H1 (cell line): ENCODE measurements at regions not wholly inside any gene's neighbourhood (a gene's known extent, or its start where the extent isn't known, plus 50 kb on each side); places are given as distances from the start of the nearest gene placed in this dataset.

ENCODE experiments used
- CTCF ChIA-PET: fragments of 300-600 bp; sonication (Branson Sonifier 250); formaldehyde crosslinking; loops from one replicate; lab custom pipeline; 2021; ENCODE audit not compliant: partially characterized antibody; lab: Charles Lee
- POLR2A ChIA-PET: fragments of 300-600 bp; sonication (Branson Sonifier 250); formaldehyde crosslinking; loops from one replicate; lab custom pipeline; 2021; ENCODE audit warnings: inconsistent platforms; ENCODE audit not compliant: partially characterized antibody; lab: Charles Lee
- DNase-seq, 2 experiments: peaks; one replicate each; pipeline versions ENCODE4 v3.0.0 to v3.0.0-alpha.2; 2010 to 2022; ENCODE audit warnings: low spot score in 2 of 2, low read depth in 1 of 2, mixed read lengths in 1 of 2
- FAIRE-seq: peaks from 2 replicates; lab custom pipeline; 2011; peaks lifted over from hg19 to GRCh38; lab: Jason Lieb, UNC
- H2AFZ ChIP-seq: 2 replicates; pipeline ENCODE4 v1.8.1; 2012; ENCODE audit warnings: low read length, inconsistent platforms
- H2AK5ac ChIP-seq: 2 replicates; pipeline ENCODE4 v1.6.1; 2013; ENCODE audit warnings: low read depth, low read length
- H2BK120ac ChIP-seq: replicated peaks from 2 replicates; pipeline ENCODE3; 2013; ENCODE audit warnings: low read depth, low read length, inconsistent platforms
- H2BK12ac ChIP-seq: 2 replicates; pipeline ENCODE4 v1.6.1; 2013; ENCODE audit warnings: low read depth, low read length
- H2BK15ac ChIP-seq: 2 replicates; pipeline ENCODE4 v1.6.1; 2013; ENCODE audit warnings: low read length
- H2BK20ac ChIP-seq: 2 replicates; pipeline ENCODE4 v1.6.1; 2013; ENCODE audit warnings: low read length
- H2BK5ac ChIP-seq: 2 replicates; pipeline ENCODE4 v1.6.1; 2013; ENCODE audit warnings: low read depth, low read length
- H3K14ac ChIP-seq: 2 replicates; pipeline ENCODE4 v1.6.1; 2013; ENCODE audit warnings: inconsistent platforms; ENCODE audit not compliant: insufficient read length
- H3K18ac ChIP-seq: 2 replicates; pipeline ENCODE4 v1.6.1; 2013; ENCODE audit warnings: low read length; ENCODE audit errors: extremely low read depth
- H3K23ac ChIP-seq: 2 replicates; pipeline ENCODE4 v1.6.1; 2013; ENCODE audit warnings: inconsistent platforms; ENCODE audit not compliant: insufficient read length
- H3K23me2 ChIP-seq: 2 replicates; pipeline ENCODE4 v1.6.1; 2013; ENCODE audit warnings: low read depth, low read length
- H3K27ac ChIP-seq: 2 replicates; pipeline ENCODE4 v1.6.1; 2011; ENCODE audit warnings: low read depth, low read length, inconsistent platforms
- H3K27me3 ChIP-seq, 4 experiments: replicated peaks in 1 of 4; 1 replicate in 1 of 4; 2 replicates in 3 of 4; pipeline versions ENCODE4 v1.6.1 to v1.8.1; 2011 to 2013; ENCODE audit warnings: low read length in 3 of 4, mild to moderate bottlenecking in 3 of 4, inconsistent platforms in 2 of 4, mixed read lengths in 2 of 4, moderate library complexity in 1 of 4; ENCODE audit not compliant: control insufficient read depth in 3 of 4, insufficient read depth in 3 of 4; ENCODE audit errors: extremely low read depth in 1 of 4
- H3K36me3 ChIP-seq, 4 experiments: 2 replicates each; pipeline versions ENCODE4 v1.6.1 to v1.8.1; 2011 to 2013; ENCODE audit warnings: mild to moderate bottlenecking in 4 of 4, low read length in 3 of 4, moderate library complexity in 2 of 4, control low read depth in 1 of 4, inconsistent platforms in 1 of 4; ENCODE audit not compliant: insufficient read depth in 4 of 4, control insufficient read depth in 2 of 4
- H3K4ac ChIP-seq: replicated peaks from 2 replicates; pipeline ENCODE3; 2013; ENCODE audit warnings: low read length, low read depth, mixed read lengths, inconsistent platforms; ENCODE audit not compliant: insufficient read length
- H3K4me1 ChIP-seq, 4 experiments: replicated peaks in 1 of 4; 1 replicate in 1 of 4; 2 replicates in 3 of 4; pipeline versions ENCODE4 v1.6.1 to v1.8.1; 2011 to 2013; ENCODE audit warnings: low read length in 3 of 4, inconsistent platforms in 2 of 4, mixed read lengths in 1 of 4; ENCODE audit not compliant: insufficient read depth in 4 of 4, control insufficient read depth in 3 of 4
- H3K4me2 ChIP-seq, 2 experiments: 2 replicates each; pipeline versions ENCODE4 v1.6.1 to v1.8.1; 2011 to 2013; ENCODE audit warnings: low read depth in 2 of 2, low read length in 2 of 2, control low read depth in 1 of 2, inconsistent platforms in 1 of 2, mild to moderate bottlenecking in 1 of 2; ENCODE audit not compliant: insufficient read depth in 1 of 2
- H3K4me3 ChIP-seq, 4 experiments: fragments of 200-600, 300-600 bp in 1 of 4; sonication (generic), shearing (Covaris generic), sonication (Bioruptor Twin) in 1 of 4; 2 replicates each; pipeline versions ENCODE4 v1.5.1 to v1.8.1; 2011 to 2016; ENCODE audit warnings: low read length in 4 of 4, low read depth in 3 of 4, control low read depth in 2 of 4, inconsistent platforms in 2 of 4, mild to moderate bottlenecking in 2 of 4, mixed read lengths in 1 of 4, moderate library complexity in 1 of 4; ENCODE audit not compliant: insufficient read depth in 2 of 4; ENCODE audit errors: extremely low read depth in 1 of 4
- H3K56ac ChIP-seq: replicated peaks from 2 replicates; pipeline ENCODE3; 2013; ENCODE audit warnings: low read depth, mild to moderate bottlenecking, mixed read lengths, low read length, inconsistent platforms; ENCODE audit not compliant: insufficient read length
- H3K79me1 ChIP-seq: 2 replicates; pipeline ENCODE4 v1.6.1; 2013; ENCODE audit warnings: low read depth, low read length, control low read depth
- H3K79me2 ChIP-seq, 2 experiments: 2 replicates each; pipeline versions ENCODE4 v1.6.1 to v1.8.1; 2012 to 2013; ENCODE audit warnings: low read length in 2 of 2, mild to moderate bottlenecking in 2 of 2, inconsistent platforms in 1 of 2; ENCODE audit not compliant: insufficient read depth in 2 of 2, control insufficient read depth in 1 of 2
- H3K9ac ChIP-seq, 4 experiments: replicated peaks in 1 of 4; 1 replicate in 1 of 4; 2 replicates in 3 of 4; pipeline versions ENCODE4 v1.6.1 to v1.8.1; 2011 to 2013; ENCODE audit warnings: low read depth in 3 of 4, low read length in 3 of 4, control low read depth in 2 of 4, mild to moderate bottlenecking in 2 of 4, moderate library complexity in 2 of 4, inconsistent platforms in 1 of 4; ENCODE audit errors: extremely low read depth in 1 of 4
- H3K9me3 ChIP-seq, 2 experiments: 2 replicates each; pipeline versions ENCODE4 v1.6.1 to v1.8.1; 2012 to 2013; ENCODE audit warnings: mild to moderate bottlenecking in 2 of 2, moderate library complexity in 2 of 2, control low read depth in 1 of 2, inconsistent platforms in 1 of 2, low read depth in 1 of 2, low read length in 1 of 2, mixed read lengths in 1 of 2; ENCODE audit not compliant: insufficient read depth in 2 of 2
- H4K20me1 ChIP-seq, 2 experiments: replicated peaks in 1 of 2; 2 replicates each; pipeline versions ENCODE3 to v1.8.1; 2011 to 2013; ENCODE audit warnings: inconsistent platforms in 2 of 2, low read length in 2 of 2, mild to moderate bottlenecking in 1 of 2; ENCODE audit not compliant: insufficient read depth in 2 of 2, control insufficient read depth in 1 of 2
- H4K5ac ChIP-seq: 2 replicates; pipeline ENCODE4 v1.6.1; 2013; ENCODE audit warnings: low read length, low read depth, mixed read lengths, inconsistent platforms; ENCODE audit not compliant: insufficient read length
- H4K8ac ChIP-seq: 2 replicates; pipeline ENCODE4 v1.8.0; 2013; ENCODE audit warnings: mild to moderate bottlenecking, moderate library complexity, low read length, inconsistent platforms; ENCODE audit not compliant: insufficient read depth; ENCODE audit errors: extremely low read depth
- H4K91ac ChIP-seq: replicated peaks from 2 replicates; pipeline ENCODE3; 2013; ENCODE audit warnings: low read length, mixed read lengths, inconsistent platforms; ENCODE audit not compliant: insufficient read length
- CTBP2 ChIP-seq: IDR thresholded peaks from 2 replicates; pipeline ENCODE4 v1.7.0; 2011; ENCODE audit warnings: borderline replicate concordance, mild to moderate bottlenecking, moderate library complexity, mixed read lengths, low read length; ENCODE audit not compliant: insufficient read depth, insufficient read length
- EGR1 ChIP-seq: IDR thresholded peaks from 2 replicates; pipeline ENCODE4 v1.6.1; 2011; ENCODE audit warnings: low read depth, low read length, borderline replicate concordance
- EP300 ChIP-seq, 2 experiments: IDR thresholded peaks; 1 replicate in 1 of 2; 2 replicates in 1 of 2; pipeline ENCODE4 v1.6.1; 2011 to 2012; ENCODE audit warnings: low read depth in 2 of 2, low read length in 2 of 2, mild to moderate bottlenecking in 2 of 2, borderline replicate concordance in 1 of 2, inconsistent platforms in 1 of 2, moderate library complexity in 1 of 2
- JUND ChIP-seq: IDR thresholded peaks from 2 replicates; pipeline ENCODE4 v1.6.1; 2011; ENCODE audit warnings: mild to moderate bottlenecking, improper control_type of control experiment, low read length
- SP4 ChIP-seq: IDR thresholded peaks from 2 replicates; pipeline ENCODE4 v1.6.1; 2012; ENCODE audit warnings: low read length, inconsistent platforms
- WGBS, 2 experiments: shearing (Covaris generic) in 1 of 2; methylation state at CpG; one replicate each; pipeline versions ENCODE4 v1.1.6 to v1.1.7; 2013 to 2015; ENCODE audit warnings: low lambda C conversion rate in 2 of 2, mixed read lengths in 2 of 2, inconsistent platforms in 1 of 2, low coverage in 1 of 2, missing lambda C conversion rate in 1 of 2; ENCODE audit not compliant: insufficient replicate concordance in 2 of 2, insufficient coverage in 1 of 2, insufficient read length in 1 of 2; ENCODE audit errors: extremely low coverage in 1 of 2, missing lambda C conversion rate in 1 of 2; 5-methylcytosine and 5-hydroxymethylcytosine counted together
- TF ChIP-seq, protein P1 (sequence below): IDR thresholded peaks from 2 replicates; pipeline ENCODE4 v1.6.1; 2012; ENCODE audit warnings: inconsistent platforms

DNA sequence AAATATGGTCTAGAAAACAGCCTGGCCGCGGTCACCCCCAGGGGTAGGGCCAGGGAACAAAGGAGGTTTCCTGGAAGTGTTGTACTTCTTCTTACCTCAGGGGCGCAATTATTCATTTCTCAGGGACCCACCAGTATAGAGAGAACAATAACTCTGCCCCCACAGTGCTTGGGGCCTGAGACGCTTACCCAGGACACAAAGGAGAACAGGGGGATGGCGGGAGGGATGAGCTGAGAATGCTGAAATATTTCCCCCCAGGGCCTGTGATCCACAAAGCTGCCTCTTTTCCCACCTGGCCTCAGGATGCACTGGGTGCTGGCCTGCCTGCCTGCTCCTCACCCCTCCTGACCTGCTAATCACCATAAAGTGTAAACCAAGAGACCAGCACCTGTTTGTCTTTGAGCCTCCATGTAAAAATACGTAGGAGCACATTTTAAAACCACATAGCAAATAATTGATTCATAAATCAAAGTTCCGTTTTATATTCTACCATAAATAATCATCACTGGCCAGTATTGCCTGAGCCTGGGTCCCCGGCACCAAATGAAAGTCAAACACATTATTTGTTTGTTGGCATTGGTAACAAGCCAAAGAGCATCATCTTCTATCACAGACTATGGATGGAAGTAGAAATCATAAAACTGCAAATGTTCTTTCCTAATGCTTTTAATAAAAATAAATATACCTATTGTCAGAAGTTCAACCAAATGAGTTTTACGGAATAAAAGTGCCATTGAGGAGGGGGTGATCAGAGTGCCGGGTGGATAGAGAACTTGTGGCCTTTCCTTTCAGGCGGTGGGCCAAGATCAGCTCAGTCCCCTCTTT is 67.3 kb upstream of the RMDN2 start:
- no peak for FAIRE-seq
- CTCF ChIA-PET = interaction anchor here (0.6 to 3.4 kb wide), 4 partner anchors 17 to 827 kb away, joined by 3 to 17 read pairs (median 4); no protein-coding TSS in a partner anchor
- no peak overlapping the region for H2AFZ ChIP-seq

More for the DNA sequence above, 67.3 kb upstream of the RMDN2 start:
- WGBS, 2 experiments = 84% methylated on average over 11 of the region's 11 CpGs; no CpG with 5 or more reads in 1 of the 2 experiments
- no peak overlapping the region for H2BK20ac ChIP-seq
- no peaks in the 10 kb centered on the region for H3K9me3 ChIP-seq
- no peak overlapping the region for H2AK5ac ChIP-seq
- no peak overlapping the region for H3K9ac ChIP-seq
- H3K79me1 ChIP-seq = no peaks in the 10 kb centered on the region
- H3K56ac ChIP-seq = no peak overlapping the region
- no peak overlapping the region for H3K23ac ChIP-seq
- H4K91ac ChIP-seq = no peak overlapping the region
- H3K4me1 ChIP-seq = no peaks in the 10 kb centered on the region; a peak in 1 of 7 replicates
- no peaks in the 10 kb centered on the region for H4K20me1 ChIP-seq
- H3K36me3 ChIP-seq = no peaks in the 10 kb centered on the region
- H4K5ac ChIP-seq = no peak overlapping the region
- no peak overlapping the region for H3K14ac ChIP-seq
- H3K4ac ChIP-seq = no peak overlapping the region
- H3K27ac ChIP-seq = no peak overlapping the region
- H3K27me3 ChIP-seq = no peaks in the 10 kb centered on the region
- no peak overlapping the region for H4K8ac ChIP-seq
- no peak overlapping the region for H2BK12ac ChIP-seq
- H2BK15ac ChIP-seq = no peak overlapping the region
- no peak for DNase-seq
- no peak overlapping the region for H2BK120ac ChIP-seq
- no peak for TF ChIP-seq CTBP2
- TF ChIP-seq SP4 = no peak
- TF ChIP-seq, protein P1, sequence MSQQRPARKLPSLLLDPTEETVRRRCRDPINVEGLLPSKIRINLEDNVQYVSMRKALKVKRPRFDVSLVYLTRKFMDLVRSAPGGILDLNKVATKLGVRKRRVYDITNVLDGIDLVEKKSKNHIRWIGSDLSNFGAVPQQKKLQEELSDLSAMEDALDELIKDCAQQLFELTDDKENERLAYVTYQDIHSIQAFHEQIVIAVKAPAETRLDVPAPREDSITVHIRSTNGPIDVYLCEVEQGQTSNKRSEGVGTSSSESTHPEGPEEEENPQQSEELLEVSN = no peak
- no peak for TF ChIP-seq EGR1
- TF ChIP-seq EP300 (IDR thresholded peaks at IDR 0.05; ENCODE audit: borderline replicate concordance in 1 of 2, low read depth in 2 of 2, low read length in 2 of 2) = no peak
- TF ChIP-seq JUND = no peak
- H2BK5ac ChIP-seq = no peak overlapping the region
- no peak overlapping the region for H3K18ac ChIP-seq
- H3K4me2 ChIP-seq = no peak overlapping the region; a peak in 1 of 4 replicates
- H3K79me2 ChIP-seq = no peaks in the 10 kb centered on the region
- H3K4me3 ChIP-seq = no peak overlapping the region
- no peaks in the 10 kb centered on the region for H3K23me2 ChIP-seq
- POLR2A ChIA-PET = no interaction called here
